H1 (cell line): ENCODE measurements at regions not wholly inside any gene's neighbourhood (a gene's known extent, or its start where the extent isn't known, plus 50 kb on each side); places are given as distances from the start of the nearest gene placed in this dataset.

Experiments used
- SP2 ChIP-seq: IDR thresholded peaks from 2 replicates; pipeline ENCODE4 v1.6.1; 2012; ENCODE audit warnings: mild to moderate bottlenecking, low read length, inconsistent platforms
- TF ChIP-seq, protein P1 (sequence below): fragments of 300-600 bp; sonication (generic); IDR thresholded peaks from 2 replicates; pipeline ENCODE4 v1.7.1; 2012; ENCODE audit warnings: low read length, moderate library complexity, mild to moderate bottlenecking, inconsistent platforms; ENCODE audit not compliant: insufficient replicate concordance

DNA sequence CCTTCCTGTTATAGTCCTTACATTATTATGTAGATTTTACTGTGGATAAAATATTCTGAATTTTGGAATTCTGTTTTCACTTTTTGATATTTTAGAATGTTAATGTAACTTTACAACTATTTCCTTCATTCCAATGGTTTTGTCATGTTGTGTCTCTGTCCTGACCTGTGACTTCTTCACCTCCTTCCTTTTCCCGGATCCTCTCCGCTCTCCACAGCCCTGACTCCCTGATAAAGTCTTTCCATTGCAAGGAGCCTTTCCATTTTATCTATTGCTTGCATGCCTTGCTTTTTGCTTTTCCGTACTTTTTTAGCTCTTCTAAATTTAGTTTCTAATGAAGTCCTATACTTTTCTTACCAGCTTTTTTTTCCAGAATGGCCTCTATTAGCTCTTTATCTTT, 117.6 kb upstream of the ARRDC3 start (continued):
- TF ChIP-seq, protein P1, sequence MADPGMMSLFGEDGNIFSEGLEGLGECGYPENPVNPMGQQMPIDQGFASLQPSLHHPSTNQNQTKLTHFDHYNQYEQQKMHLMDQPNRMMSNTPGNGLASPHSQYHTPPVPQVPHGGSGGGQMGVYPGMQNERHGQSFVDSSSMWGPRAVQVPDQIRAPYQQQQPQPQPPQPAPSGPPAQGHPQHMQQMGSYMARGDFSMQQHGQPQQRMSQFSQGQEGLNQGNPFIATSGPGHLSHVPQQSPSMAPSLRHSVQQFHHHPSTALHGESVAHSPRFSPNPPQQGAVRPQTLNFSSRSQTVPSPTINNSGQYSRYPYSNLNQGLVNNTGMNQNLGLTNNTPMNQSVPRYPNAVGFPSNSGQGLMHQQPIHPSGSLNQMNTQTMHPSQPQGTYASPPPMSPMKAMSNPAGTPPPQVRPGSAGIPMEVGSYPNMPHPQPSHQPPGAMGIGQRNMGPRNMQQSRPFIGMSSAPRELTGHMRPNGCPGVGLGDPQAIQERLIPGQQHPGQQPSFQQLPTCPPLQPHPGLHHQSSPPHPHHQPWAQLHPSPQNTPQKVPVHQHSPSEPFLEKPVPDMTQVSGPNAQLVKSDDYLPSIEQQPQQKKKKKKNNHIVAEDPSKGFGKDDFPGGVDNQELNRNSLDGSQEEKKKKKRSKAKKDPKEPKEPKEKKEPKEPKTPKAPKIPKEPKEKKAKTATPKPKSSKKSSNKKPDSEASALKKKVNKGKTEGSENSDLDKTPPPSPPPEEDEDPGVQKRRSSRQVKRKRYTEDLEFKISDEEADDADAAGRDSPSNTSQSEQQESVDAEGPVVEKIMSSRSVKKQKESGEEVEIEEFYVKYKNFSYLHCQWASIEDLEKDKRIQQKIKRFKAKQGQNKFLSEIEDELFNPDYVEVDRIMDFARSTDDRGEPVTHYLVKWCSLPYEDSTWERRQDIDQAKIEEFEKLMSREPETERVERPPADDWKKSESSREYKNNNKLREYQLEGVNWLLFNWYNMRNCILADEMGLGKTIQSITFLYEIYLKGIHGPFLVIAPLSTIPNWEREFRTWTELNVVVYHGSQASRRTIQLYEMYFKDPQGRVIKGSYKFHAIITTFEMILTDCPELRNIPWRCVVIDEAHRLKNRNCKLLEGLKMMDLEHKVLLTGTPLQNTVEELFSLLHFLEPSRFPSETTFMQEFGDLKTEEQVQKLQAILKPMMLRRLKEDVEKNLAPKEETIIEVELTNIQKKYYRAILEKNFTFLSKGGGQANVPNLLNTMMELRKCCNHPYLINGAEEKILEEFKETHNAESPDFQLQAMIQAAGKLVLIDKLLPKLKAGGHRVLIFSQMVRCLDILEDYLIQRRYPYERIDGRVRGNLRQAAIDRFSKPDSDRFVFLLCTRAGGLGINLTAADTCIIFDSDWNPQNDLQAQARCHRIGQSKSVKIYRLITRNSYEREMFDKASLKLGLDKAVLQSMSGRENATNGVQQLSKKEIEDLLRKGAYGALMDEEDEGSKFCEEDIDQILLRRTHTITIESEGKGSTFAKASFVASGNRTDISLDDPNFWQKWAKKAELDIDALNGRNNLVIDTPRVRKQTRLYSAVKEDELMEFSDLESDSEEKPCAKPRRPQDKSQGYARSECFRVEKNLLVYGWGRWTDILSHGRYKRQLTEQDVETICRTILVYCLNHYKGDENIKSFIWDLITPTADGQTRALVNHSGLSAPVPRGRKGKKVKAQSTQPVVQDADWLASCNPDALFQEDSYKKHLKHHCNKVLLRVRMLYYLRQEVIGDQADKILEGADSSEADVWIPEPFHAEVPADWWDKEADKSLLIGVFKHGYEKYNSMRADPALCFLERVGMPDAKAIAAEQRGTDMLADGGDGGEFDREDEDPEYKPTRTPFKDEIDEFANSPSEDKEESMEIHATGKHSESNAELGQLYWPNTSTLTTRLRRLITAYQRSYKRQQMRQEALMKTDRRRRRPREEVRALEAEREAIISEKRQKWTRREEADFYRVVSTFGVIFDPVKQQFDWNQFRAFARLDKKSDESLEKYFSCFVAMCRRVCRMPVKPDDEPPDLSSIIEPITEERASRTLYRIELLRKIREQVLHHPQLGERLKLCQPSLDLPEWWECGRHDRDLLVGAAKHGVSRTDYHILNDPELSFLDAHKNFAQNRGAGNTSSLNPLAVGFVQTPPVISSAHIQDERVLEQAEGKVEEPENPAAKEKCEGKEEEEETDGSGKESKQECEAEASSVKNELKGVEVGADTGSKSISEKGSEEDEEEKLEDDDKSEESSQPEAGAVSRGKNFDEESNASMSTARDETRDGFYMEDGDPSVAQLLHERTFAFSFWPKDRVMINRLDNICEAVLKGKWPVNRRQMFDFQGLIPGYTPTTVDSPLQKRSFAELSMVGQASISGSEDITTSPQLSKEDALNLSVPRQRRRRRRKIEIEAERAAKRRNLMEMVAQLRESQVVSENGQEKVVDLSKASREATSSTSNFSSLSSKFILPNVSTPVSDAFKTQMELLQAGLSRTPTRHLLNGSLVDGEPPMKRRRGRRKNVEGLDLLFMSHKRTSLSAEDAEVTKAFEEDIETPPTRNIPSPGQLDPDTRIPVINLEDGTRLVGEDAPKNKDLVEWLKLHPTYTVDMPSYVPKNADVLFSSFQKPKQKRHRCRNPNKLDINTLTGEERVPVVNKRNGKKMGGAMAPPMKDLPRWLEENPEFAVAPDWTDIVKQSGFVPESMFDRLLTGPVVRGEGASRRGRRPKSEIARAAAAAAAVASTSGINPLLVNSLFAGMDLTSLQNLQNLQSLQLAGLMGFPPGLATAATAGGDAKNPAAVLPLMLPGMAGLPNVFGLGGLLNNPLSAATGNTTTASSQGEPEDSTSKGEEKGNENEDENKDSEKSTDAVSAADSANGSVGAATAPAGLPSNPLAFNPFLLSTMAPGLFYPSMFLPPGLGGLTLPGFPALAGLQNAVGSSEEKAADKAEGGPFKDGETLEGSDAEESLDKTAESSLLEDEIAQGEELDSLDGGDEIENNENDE, result no peak
- TF ChIP-seq SP2, result no peak
